HG03565 (cell line): ENCODE measurements at regions not wholly inside any gene's neighbourhood (a gene's known extent, or its start where the extent isn't known, plus 50 kb on each side); places are given as distances from the start of the nearest gene placed in this dataset.
"Not testable (repeated sequence)": the region's sequence is repeated elsewhere in the genome, so short reads cannot be mapped to it uniquely, and the experiment has no call there.

Experiments used
- ATAC-seq: cut with Tn5 transposase; IDR thresholded peaks from one replicate; pipeline ENCODE4 v1.9.1; 2021; ENCODE audit warnings: mild to moderate bottlenecking, moderate library complexity; ENCODE audit not compliant: unreplicated experiment

DNA sequence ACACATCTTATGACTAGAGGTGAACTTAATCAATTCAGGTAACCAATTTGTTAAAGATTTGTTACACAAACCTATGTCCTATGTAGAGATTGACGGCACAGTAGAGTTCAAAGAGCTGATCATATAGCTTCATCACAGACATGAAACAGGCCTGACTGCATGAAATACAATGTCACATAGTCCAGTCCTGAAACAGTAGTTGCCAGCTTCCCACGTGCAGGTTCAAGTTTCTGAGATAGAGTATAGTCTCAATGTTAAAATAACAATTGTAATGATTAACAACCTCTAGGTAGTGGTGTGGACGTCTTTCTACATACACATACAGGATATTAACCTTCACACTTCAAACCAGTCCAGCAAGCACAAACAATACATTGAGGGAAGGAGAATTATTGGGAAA, 640.7 kb upstream of the SOX9 start:
- no peak for ATAC-seq

- no peak for ATAC-seq
Measured at GRCh38 chr17:71482625-71483024, 638.2 kb upstream of the SOX9 start.

DNA sequence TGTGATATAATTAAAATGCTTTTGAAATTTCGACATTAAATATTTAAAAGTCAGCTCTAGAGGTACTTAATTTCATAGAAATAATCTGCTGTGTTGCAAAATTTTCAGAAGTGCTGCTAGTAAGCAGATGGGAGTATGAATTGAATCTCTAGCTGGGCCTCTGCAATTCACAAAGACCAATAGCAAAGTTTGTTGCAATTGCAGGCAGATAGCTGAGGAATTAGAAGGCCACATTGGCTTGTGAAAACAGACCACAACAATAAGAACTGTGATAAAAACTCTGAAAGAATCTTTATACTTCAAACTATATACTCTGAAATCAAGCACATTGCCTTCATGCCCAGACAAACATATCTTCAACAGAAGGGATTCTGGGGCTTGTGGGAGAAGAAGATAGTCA, 636.3 kb upstream of the SOX9 start:
- no peak for ATAC-seq

- ATAC-seq, result no peak
Measured at GRCh38 chr17:71485426-71485825, 635.4 kb upstream of the SOX9 start.

- no peak for ATAC-seq
Measured at GRCh38 chr17:71486261-71486660, 634.6 kb upstream of the SOX9 start.

DNA sequence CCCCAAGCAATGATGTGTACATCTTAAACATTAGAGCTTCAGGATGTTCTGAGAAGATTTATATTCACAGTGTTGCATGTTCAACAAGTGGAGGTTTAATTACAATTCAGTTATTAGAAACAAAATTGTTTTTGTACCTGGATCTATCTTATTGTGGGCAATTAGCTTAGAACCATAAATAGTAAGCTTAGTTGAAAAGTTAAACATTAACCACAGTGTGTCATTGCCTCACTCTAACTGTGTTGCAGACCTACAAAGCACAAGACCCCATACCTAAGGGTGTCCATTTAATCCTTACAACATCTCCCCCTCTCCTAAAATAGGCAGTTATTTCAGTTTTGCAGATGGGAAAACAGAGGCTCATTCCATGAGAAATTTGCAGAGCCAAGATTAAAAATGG, 632.0 kb upstream of the SOX9 start:
- ATAC-seq, result no peak

GRCh38 chr17:71494062-71494855, 626.6 kb upstream of the SOX9 start:
- no peak for ATAC-seq

DNA sequence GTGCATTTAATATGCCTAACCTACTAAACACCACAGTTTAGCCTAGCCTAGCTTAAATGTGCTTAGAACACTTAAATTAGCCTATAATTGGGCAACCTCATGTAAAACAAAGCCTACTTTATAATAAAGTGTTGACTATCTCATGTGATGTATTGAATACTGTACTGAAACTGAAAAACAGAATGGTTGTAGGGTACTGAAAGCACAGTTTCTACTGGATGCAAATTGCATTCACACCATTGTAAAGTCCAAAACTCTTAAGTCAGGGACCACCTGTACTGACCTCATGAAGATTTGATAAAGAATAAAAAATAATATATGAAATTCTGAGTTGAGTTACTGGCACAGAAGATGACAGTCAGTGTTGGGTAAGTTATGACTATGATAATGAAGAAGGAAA, 625.4 kb upstream of the SOX9 start:
- no peak for ATAC-seq

GRCh38 chr17:71496552-71496951, 624.3 kb upstream of the SOX9 start:
- no peak for ATAC-seq

DNA sequence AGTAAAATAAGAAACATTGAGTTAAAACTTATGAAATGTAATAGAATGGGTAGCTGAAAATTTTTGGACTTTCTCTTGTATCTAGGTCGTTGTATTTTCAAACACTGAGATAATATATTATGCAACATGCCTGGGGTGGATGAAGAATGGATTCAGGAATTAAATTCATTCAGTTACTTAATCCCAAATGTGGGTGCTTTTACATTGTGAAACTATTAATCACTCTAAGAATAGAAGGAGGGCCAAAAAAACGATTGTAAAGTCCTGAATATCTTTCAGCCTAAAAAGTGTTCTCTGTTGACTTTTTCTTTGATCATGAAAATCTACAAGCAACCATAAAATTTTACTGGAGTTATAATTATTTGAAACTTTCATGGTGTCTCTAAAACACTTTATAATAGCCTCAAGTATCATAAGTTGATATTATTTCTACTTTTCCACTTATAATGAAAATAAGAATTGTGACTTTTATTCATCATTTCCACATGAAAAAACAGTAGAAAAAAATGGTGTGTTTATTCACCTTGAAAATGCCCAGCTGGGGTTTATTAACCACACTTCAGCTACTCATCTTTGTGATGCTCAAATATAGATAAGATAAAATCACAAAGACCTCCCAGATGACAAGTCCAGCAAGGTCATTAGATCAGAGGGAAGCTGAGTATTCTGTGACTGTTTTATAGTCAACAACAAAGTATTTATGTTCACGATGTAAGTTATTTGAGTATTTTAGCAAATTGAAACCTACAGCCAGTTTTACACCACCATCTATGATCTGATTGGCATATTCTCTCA, 619.9 kb upstream of the SOX9 start:
- ATAC-seq, result no peak

GRCh38 chr17:71501711-71502110, 619.1 kb upstream of the SOX9 start:
- no peak for ATAC-seq

DNA sequence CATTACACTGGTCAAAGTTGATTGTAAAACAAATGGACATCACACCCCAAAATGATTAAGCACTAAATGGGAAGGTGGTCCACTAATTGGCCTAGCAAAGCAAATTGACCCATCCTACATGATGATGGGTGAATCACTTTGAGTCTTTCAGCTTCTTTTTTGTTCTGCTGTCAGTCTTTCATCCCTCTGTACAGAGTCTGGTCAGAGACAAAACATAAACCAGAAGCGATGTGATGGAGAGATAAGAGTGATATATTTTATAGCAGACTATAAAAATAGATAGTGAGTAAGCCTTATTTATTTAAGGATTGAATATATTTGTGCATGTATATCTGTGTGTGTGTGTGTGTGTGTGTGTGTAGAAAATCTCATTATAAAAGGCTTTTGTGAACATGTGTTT, 618.4 kb upstream of the SOX9 start:
- ATAC-seq, result no peak

DNA sequence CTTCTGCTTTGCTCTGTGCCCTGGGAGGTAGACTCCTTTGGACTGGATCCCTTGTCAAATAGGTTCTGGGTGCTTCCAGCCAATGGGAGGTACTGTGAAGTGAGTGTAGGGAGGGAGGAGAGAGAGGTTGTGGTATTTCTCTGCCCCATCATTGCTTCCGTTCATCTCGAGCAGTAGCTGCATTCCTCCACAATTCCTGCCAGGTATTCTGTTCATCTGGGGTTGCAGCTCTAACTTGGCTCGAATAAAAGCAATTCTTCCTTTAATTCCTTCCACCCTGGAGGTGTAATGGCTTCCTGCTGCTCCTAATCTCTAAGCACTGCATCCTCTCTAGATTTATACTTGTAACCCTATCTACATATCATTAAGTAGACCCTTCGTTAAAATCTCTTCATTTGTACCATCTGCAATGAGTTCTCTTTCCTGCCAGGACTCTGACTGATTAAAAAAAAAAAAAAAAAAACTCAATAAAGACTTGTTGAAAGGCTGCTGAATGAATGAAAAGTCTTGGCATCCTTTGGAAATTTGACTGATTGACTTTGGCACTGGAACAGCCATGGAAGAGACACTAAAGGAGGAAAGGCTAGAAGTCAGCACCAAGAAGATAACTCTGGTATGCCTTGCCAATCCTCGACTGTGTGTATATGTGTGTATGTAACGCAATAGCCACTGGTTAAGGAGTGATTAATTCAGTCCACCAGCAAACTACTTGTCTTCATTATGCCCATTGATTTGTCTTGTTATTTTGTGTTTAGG, 616.9 kb upstream of the SOX9 start:
- no peak for ATAC-seq

- no peak for ATAC-seq
Measured at GRCh38 chr17:71505200-71505599, 615.6 kb upstream of the SOX9 start.

DNA sequence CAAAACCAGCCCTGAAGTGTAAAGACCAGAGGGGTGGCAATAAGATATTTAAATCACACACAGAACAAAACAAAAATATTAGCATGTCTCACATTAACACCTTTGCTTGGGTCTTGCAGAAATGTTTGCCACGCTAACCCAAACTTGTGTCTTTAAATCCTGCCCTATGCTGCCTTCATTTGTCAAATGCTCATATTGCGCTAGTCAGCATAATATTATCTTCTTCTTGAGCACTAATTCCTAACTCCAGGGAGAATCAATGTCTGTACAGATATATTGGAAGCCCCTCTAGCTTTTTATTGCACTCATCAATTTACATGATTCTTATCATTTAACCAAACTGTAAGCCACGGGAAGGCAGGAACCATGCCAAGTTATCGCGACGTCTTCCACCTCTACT, 614.8 kb upstream of the SOX9 start:
- ATAC-seq, result no peak

GRCh38 chr17:71511266-71511995, 609.4 kb upstream of the SOX9 start:
- no peak for ATAC-seq

DNA sequence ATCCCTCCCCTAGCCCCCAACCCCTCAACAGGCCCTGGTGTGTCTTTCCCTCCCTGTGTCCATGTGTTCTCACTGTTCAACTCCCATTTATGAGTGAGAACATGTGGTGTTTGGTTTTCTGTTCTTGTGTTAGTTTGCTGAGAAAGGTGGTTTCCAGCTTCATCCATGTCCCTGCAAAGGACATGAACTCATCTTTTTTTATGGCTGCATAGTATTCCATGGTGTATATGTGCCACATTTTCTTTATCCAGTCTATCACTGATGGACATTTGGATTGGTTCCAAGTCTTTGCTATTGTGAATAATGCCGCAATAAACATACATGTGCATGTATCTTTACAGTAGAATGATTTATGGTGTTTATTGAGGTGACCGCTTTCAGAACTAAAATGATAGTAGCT, 607.1 kb upstream of the SOX9 start:
- ATAC-seq, result not testable (repeated sequence)

GRCh38 chr17:71516149-71516548, 604.7 kb upstream of the SOX9 start:
- ATAC-seq, result no peak

DNA sequence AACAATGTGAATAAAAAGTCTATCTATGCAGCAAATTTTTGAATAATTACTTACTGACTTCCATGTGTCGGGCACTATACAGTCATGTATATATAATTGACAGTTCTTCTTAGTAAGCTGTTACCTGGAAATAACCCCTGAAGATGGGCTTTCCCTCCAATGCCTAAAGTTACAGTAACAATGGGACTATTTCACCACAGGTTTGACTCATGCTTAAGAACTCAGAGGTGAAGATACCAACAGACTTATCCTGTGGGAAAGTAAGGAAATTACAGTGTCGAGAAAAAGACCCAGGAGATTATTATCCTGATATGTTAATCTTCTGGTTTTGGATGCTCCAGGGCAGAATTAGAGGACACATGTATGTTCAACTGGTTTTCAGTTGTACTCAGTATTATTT, 601.5 kb upstream of the SOX9 start:
- no peak for ATAC-seq

DNA sequence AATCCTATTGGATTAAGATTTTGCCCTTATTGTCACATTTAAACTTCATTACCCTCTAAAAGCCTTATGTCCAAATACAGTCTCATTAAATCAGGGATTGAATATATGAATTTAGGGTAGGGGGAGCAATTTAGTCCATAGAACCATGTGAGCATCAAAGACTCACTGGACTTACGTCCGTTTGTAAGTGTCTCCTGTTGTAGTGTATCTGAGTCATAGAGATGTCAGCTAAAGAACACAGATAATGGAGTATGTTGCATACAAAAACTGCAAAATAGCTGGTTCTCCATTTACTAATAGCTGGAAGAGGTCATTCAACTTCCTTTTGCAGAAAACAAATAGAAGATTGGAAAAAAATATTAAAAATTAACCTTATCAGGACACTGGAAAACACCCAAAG, 599.1 kb upstream of the SOX9 start:
- ATAC-seq, result no peak

GRCh38 chr17:71522383-71522782, 598.4 kb upstream of the SOX9 start:
- ATAC-seq, result no peak
